H7 (cell line): ENCODE measurements at regions not wholly inside any gene's neighbourhood (a gene's known extent, or its start where the extent isn't known, plus 50 kb on each side); places are given as distances from the start of the nearest gene placed in this dataset.
"Not testable (repeated sequence)": the region's sequence is repeated elsewhere in the genome, so short reads cannot be mapped to it uniquely, and the experiment has no call there.

Experiments
- DNase-seq: peaks from one replicate; pipeline ENCODE4 v3.0.0; 2012
- H3K27me3 ChIP-seq: 2 replicates; pipeline ENCODE4 v1.6.0; 2011; ENCODE audit warnings: mild to moderate bottlenecking, low read length; ENCODE audit not compliant: control insufficient read depth, insufficient read depth
- H3K36me3 ChIP-seq: replicated peaks from 2 replicates; pipeline ENCODE4 v1.5.1; 2011; ENCODE audit warnings: low read length; ENCODE audit not compliant: control insufficient read depth, insufficient read depth
- H3K4me3 ChIP-seq: 2 replicates; pipeline ENCODE4 v1.5.1; 2011; ENCODE audit warnings: low read depth, mild to moderate bottlenecking, control low read depth, low read length, moderate library complexity; ENCODE audit not compliant: insufficient read depth

DNA sequence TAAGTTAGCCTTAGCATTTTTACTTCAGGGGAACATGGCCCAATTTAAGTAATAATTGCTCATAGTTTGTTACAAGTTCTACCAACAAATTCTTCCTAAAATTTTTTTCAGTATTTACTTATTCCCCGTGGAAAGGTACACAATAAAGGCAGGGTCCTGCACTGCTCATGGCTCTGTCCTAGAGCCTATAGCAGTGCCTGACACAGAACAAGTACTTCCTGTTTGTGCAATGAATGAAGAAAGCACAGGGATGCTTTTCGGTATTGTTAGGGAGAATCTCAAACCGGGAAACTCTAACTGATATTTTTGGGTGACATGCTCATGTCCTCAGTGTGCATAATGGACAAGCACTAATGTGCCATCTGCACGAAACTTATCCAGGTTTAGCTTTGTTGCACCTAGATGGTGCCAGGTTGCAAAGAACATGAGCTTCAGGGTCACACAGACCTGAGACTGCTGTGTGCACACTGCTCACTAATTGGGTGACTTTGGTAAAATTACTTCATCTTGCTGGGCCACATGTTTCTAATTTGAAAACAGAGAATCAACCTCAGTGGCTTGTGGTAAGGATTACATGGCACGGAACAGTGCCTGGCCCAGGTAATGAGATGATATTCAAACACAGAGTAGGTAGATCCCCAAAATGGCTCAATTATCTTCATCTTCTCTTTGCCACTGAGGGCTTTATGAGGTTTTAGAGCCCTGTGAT, 175.8 kb upstream of the NPY2R start:
- H3K27me3 ChIP-seq = no peaks in the 10 kb centered on the region
- no peaks in the 10 kb centered on the region for H3K36me3 ChIP-seq
- H3K4me3 ChIP-seq = no peak overlapping the region
- no peak for DNase-seq

DNA sequence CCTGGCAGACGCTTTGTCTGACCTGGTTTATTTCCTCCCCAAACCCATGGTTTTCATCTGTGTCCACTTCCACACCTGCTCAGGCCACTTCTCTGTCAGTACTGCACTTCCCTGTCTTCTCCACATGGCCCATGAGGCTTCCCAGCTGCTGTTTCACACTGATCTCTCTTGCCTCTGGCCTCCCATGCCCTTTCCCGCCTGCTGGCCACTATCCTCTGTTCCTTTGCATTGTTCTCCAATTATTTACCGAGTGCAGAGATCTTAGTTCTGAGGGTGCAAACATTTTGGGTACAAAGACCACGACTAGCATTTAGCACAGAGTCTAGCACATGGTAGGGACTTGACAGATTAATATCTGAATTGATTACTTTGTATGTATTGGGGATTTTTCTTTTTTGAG, 174.8 kb upstream of the NPY2R start:
- DNase-seq = no peak
- H3K36me3 ChIP-seq = no peaks in the 10 kb centered on the region
- no peak overlapping the region for H3K4me3 ChIP-seq
- no peaks in the 10 kb centered on the region for H3K27me3 ChIP-seq

DNA sequence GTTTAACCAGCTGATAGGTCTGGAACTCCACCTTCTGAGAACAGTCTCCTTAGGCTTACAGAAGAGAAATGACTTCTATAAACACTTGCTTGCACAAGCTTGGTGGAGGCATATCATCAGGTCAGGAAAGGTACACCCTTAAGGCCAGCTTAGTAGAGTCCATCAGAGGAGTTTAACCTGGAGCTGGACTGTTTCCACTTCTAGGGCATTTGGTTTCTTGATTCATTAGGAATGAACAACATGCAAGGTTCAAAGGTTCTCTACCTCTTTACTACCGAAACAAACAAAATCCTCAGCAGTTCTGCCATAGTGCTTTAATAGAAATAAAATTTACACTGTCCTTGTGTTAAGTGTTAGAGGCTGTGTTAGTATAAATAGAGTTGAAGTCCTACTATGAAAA, 171.4 kb upstream of the NPY2R start:
- no peak overlapping the region for H3K4me3 ChIP-seq
- H3K27me3 ChIP-seq = no peaks in the 10 kb centered on the region
- no peaks in the 10 kb centered on the region for H3K36me3 ChIP-seq

DNA sequence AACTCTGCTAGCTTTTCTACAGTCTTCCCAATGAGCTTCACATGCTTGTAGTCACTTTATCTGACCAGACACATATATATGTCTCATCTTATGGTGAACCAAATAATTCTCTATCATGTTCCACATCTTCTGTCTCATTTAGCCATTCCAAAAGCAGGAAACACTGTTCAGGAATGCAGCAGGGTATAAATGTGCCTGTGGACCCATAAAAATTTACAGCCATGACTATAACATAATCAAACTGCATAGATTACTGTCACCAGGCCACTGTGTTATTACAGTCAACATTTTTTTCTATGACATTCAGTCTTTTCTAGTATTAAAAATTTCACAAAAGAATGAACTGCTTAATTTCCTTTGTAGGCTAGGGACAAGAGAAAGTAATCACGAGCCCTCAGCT, 170.0 kb upstream of the NPY2R start:
- no peak for DNase-seq
- Histone ChIP-seq H3K36me3 (no peaks in the 10 kb centered on the region), H3K27me3 (no peaks in the 10 kb centered on the region), H3K4me3 (no peak overlapping the region)

More for the DNA sequence above, 171.4 kb upstream of the NPY2R start:
- DNase-seq = no peak

DNA sequence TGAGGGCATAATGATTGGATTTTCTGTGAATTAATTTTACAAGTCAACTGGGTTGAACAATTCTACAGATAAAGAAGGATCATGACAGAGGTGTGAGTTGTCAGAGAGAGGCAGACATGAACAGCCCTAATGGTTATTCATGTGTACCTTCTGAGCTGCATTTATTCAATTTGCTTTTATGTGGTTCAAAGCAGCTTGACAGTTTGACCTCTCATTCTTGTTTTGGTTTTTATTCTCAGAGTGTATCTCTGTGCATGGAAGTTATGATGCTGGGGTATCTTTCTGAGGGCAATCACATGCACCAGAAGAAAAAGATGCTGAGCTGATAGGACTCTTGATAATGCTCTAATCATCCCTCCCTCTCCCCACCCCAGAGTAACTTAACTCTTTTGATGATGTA, 169.3 kb upstream of the NPY2R start:
- no peaks in the 10 kb centered on the region for H3K36me3 ChIP-seq
- no peak for DNase-seq

DNA sequence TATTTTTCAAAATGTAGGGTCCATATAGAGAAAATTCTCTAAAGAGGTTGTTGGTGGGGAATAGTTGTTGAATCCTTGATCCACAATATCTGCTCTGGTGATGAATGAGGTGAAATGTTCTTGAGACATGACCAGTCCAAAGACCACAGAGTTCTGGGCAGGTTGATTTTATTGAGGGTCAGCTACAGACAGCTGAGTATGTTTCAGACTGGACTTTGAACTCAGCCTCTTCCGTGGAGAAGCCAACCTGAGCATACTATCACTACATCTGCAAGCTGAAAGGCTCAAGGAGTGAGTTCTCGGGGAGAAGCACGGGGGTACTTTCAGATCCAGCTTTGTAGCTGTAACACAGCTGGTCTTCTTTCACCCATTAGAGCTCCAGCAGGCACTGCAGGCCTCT, 168.4 kb upstream of the NPY2R start:
- DNase-seq = no peak
- H3K27me3 ChIP-seq = no peaks in the 10 kb centered on the region
- H3K4me3 ChIP-seq = no peak overlapping the region
- H3K36me3 ChIP-seq = no peaks in the 10 kb centered on the region

More for the DNA sequence above, 169.3 kb upstream of the NPY2R start:
- H3K4me3 ChIP-seq = no peak overlapping the region
- H3K27me3 ChIP-seq = no peaks in the 10 kb centered on the region

DNA sequence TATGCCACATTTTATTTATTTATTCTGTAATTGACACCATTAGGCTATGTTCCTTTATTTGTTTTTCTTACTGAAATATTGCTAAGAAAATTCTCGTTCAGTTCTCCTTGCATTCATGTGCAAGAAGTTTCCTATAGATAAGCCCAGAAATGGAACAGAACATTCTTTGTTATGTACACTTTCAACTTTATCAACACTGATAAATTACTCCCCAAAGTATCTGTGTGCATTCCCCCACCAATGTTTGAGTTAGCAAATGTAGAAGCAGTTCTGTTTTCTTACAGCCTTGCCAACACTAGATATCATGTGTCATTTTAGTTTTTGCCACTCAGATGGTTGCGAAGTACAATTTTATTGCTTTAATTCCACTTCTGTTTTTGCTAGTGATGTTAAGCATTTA, 166.4 kb upstream of the NPY2R start:
- no peak overlapping the region for H3K4me3 ChIP-seq
- no peaks in the 10 kb centered on the region for H3K36me3 ChIP-seq
- DNase-seq = no peak
- H3K27me3 ChIP-seq = no peaks in the 10 kb centered on the region

DNA sequence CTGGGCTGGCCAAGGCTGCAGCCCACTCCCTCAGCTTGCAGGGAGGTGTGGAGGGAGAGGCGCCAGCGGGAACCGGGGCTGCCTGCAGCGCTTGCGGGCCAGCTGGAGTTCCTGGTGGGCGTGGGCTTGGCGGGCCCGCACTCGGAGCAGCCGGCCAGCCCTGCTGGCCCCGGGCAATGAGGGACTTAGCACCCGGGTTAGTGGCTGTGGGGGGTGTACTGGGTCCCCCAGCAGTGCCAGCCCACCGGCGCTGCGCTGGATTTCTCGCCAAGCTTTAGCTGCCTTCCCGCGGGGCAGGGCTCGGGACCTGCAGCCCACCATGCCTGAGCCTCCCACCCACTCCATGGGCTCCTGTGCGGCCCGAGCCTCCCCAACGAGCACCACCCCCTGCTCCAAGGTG, 164.2 kb upstream of the NPY2R start:
- H3K27me3 ChIP-seq, DNase-seq, H3K36me3 ChIP-seq, H3K4me3 ChIP-seq: not testable (repeated sequence)

DNA sequence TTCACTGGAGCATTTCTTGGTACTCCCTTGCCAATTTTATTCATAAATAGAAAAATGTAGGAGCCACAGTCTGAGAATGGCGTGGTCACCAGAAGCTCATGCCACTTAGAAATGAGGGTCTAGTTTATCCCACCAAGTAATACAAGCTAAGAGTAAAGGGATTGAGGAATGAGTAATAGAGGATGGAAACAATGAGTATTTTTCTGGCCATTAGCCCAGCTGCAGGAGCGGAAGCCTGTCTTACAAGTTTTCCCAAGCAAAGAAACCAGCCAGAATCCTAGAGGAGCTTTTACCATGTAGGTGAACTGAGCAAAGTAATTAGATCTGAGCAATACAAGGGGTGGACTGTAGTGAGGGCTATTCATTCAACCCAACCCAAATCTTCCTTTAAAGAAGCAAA, 160.7 kb upstream of the NPY2R start:
- DNase-seq = no peak
- H3K4me3 ChIP-seq = no peak overlapping the region
- H3K36me3 ChIP-seq = no peaks in the 10 kb centered on the region
- no peaks in the 10 kb centered on the region for H3K27me3 ChIP-seq

DNA sequence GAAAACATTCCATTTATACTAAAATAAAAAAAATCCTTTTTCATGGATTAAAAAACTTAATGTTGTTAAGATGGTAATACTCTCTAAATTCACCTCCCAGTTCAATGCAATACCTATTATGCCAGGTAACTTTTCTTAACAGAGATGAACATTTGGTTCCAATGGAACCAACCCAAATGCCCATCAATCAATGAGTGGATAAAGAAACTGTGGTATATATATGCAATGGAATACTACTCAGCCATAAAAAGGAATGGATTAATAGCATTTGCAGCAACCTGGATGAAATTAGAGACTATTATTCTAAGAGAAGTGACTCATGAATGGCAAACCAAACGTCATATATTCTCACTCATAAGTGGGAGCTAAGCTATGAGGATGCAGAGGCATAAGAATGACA, 154.4 kb upstream of the NPY2R start:
- DNase-seq, H3K36me3 ChIP-seq, H3K4me3 ChIP-seq, H3K27me3 ChIP-seq: not testable (repeated sequence)

DNA sequence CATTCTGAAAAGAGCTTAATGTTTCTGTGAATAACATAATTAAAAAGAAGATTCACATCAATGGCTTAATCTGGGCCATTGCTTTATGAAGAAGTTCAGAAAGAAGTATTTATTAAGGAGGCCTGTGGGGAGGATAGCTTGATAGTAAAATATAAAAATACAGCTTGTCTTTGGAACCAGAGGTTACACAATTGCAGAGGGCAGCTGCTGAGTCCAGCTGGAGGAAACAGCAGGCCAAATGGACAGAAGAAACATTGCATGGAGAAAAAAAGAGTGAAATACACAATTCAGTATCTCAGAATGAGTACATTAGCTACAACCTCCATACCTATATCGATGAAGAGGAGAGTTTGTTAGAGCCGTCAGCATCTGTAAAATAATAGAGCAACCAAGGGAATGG, 148.0 kb upstream of the NPY2R start:
- no peaks in the 10 kb centered on the region for H3K36me3 ChIP-seq
- H3K27me3 ChIP-seq = no peaks in the 10 kb centered on the region
- no peak for DNase-seq
- H3K4me3 ChIP-seq = no peak overlapping the region

DNA sequence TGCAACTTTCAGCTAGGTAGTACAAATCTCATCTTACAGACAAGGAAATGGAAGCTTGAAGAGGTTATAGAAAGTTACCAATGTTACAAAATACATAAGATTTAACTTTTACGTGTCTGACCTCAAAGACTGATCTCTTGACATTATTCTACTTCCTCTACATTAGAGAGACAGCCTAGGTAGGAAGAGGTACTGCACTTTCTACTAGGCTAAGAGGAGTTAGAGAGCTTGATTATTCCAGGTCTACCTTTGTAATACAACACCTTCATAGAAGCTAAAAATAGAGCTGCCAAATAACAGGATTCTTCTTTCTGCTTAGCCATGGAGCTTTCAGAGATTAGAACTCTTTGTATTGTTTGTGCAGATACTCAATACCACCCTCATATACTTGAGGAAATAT, 147.6 kb upstream of the NPY2R start:
- no peak for DNase-seq
- no peaks in the 10 kb centered on the region for H3K27me3 ChIP-seq
- H3K4me3 ChIP-seq = no peak overlapping the region
- H3K36me3 ChIP-seq = no peaks in the 10 kb centered on the region

DNA sequence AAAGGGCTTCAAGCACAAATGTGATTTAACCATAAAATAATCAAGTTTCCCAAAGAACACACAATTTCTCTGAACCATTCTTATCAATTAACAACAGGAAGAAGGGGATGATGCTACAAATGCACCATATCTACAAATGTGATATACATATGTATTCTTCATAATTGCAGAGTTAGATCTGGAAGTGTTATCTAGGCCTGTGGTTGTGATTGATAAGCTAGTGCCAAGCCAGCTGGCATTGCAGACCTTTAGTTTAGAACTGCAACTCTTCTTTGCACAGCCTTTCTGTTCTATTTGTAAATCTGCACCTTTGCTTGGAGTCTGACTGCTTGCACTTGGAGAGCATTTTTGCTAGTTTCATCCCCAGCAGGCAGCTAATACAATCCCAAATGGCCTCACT, 145.5 kb upstream of the NPY2R start:
- Histone ChIP-seq H3K27me3 (no peaks in the 10 kb centered on the region), H3K4me3 (no peak overlapping the region), H3K36me3 (no peaks in the 10 kb centered on the region)
- no peak for DNase-seq

DNA sequence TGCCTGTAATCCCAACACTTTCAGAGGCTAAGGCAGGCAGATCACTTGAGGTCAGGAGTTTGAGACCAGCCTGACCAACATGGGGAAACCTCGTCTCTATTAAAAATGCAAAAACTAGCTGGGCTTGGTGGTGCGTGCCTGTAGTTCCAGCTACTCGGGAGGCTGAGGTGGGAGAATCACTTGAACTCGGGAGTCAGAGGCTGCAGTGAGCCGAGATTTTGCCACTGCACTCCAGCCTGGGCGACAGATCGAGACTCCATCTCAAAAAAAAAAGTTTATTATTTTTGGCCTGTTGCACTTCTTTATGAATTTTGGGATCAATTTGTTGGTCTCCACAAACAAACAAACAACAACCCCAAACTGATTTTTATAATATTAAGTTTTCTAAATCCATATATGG, 143.5 kb upstream of the NPY2R start:
- not testable (repeated sequence) for DNase-seq, H3K4me3 ChIP-seq, H3K27me3 ChIP-seq, H3K36me3 ChIP-seq

DNA sequence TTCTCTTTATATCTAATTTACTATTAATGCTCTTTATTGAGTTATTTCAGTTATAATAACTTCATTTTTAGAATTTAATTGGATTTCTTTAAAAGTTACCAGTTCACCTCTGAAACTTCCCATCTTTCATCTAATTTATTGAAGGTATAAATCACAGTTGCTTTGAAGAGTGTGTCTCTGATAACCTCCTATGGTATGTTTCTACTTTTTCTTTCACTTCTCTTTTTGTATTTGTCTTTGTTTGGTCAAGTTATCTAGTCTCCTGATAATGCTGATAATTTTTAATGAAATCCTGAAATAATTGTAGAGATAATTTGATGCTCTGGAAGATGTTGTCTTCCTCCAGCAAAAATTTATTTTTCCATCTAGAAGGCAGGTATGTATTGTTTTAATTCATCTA, 141.6 kb upstream of the NPY2R start:
- Histone ChIP-seq H3K27me3 (no peaks in the 10 kb centered on the region), H3K4me3 (no peak overlapping the region), H3K36me3 (no peaks in the 10 kb centered on the region)
- DNase-seq = no peak

DNA sequence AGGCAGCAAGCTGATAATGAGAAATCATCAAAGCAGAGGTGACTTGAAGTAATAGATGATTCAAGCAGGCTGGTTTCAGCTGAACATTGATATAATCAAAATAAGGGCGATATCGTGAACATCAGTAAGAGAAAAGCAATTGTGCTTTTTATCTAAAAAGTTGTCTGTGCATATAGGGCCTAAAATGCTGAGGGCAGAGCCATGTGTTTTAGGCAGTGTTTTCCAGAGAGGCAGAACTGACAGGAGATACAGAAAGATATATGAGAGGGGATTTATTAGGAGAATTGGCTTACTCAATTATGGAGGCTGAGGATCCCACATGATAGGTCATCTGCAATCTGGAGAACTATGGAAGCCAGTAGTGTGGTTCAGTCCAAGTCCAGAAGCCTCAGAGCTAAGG, 136.5 kb upstream of the NPY2R start:
- Histone ChIP-seq H3K4me3 (no peak overlapping the region), H3K27me3 (no peaks in the 10 kb centered on the region), H3K36me3 (no peaks in the 10 kb centered on the region)

More for the DNA sequence above, 136.5 kb upstream of the NPY2R start:
- no peak for DNase-seq
